Stimulated activated CD4-positive, alpha-beta T cell treated with anti-CD3 and anti-CD28 coated beads, Interleukin-12 subunit alpha, Interleukin-12 subunit beta, amount 100 ng/mL, for 24 hours (primary cell): ENCODE measurements at regions not wholly inside any gene's neighbourhood (a gene's known extent, or its start where the extent isn't known, plus 50 kb on each side); places are given as distances from the start of the nearest gene placed in this dataset.
"Not testable (repeated sequence)": the region's sequence is repeated elsewhere in the genome, so short reads cannot be mapped to it uniquely, and the experiment has no call there.

ENCODE experiments used
- DNase-seq, 2 experiments: peaks; one replicate each; pipeline ENCODE4 v3.0.0-alpha.2; 2020; ENCODE audit warnings: low read depth in 2 of 2

GRCh38 chr3:34109846-34110245 lies 311.4 kb downstream of the PDCD6IP start:
- DNase-seq: no peak

GRCh38 chr3:34111361-34111760 lies 312.9 kb downstream of the PDCD6IP start:
- no peak for DNase-seq

- DNase-seq: not testable (repeated sequence)
These were observed 313.8 kb downstream of the PDCD6IP start for GRCh38 chr3:34112261-34112660.

GRCh38 chr3:34131091-34131490 lies 332.7 kb downstream of the PDCD6IP start:
- DNase-seq: no peak

- DNase-seq: no peak
These were observed 333.8 kb downstream of the PDCD6IP start for GRCh38 chr3:34132069-34132692.

GRCh38 chr3:34139566-34139965 lies 341.1 kb downstream of the PDCD6IP start:
- DNase-seq: no peak

- DNase-seq: no peak
These were observed 342.2 kb downstream of the PDCD6IP start for GRCh38 chr3:34140616-34141015.

GRCh38 chr3:34141841-34142337 lies 343.5 kb downstream of the PDCD6IP start:
- no peak for DNase-seq

GRCh38 chr3:34145796-34146195 lies 347.4 kb downstream of the PDCD6IP start:
- DNase-seq: no peak

GRCh38 chr3:34146596-34146995 lies 348.2 kb downstream of the PDCD6IP start:
- DNase-seq: no peak

GRCh38 chr3:34150992-34151391 lies 352.6 kb downstream of the PDCD6IP start:
- DNase-seq: no peak

GRCh38 chr3:34152656-34153055 lies 354.2 kb downstream of the PDCD6IP start:
- DNase-seq: no peak

- no peak for DNase-seq
These were observed 356.7 kb downstream of the PDCD6IP start for GRCh38 chr3:34155108-34155507.

- no peak for DNase-seq
These were observed 357.2 kb downstream of the PDCD6IP start for GRCh38 chr3:34155666-34156065.

GRCh38 chr3:34157491-34157890 lies 359.1 kb downstream of the PDCD6IP start:
- no peak for DNase-seq

GRCh38 chr3:34159613-34160420 lies 361.4 kb downstream of the PDCD6IP start:
- DNase-seq: no peak

GRCh38 chr3:34169636-34170035 lies 371.2 kb downstream of the PDCD6IP start:
- not testable (repeated sequence) for DNase-seq

GRCh38 chr3:34174740-34175139 lies 376.3 kb downstream of the PDCD6IP start:
- no peak for DNase-seq

GRCh38 chr3:34175636-34176176 lies 377.3 kb downstream of the PDCD6IP start:
- DNase-seq: no peak

GRCh38 chr3:34176723-34177122 lies 378.3 kb downstream of the PDCD6IP start:
- DNase-seq: no peak

- DNase-seq: no peak
These were observed 380.0 kb downstream of the PDCD6IP start for GRCh38 chr3:34178415-34178814.

- no peak for DNase-seq
These were observed 381.3 kb downstream of the PDCD6IP start for GRCh38 chr3:34179716-34180115.

GRCh38 chr3:34180532-34180931 lies 382.1 kb downstream of the PDCD6IP start:
- DNase-seq: no peak
